Testis (tissue), 2 donors: ENCODE measurements at regions not wholly inside any gene's neighbourhood (a gene's known extent, or its start where the extent isn't known, plus 50 kb on each side); places are given as distances from the start of the nearest gene placed in this dataset.

ENCODE experiments used
- CTCF ChIP-seq, 3 experiments: fragments of 450-650 bp in 2 of 3; fragments of 200-600 bp in 1 of 3; sonication (generic) in 1 of 3; IDR thresholded peaks; one replicate each; pipeline ENCODE4 v1.5.1; 2016 to 2019; ENCODE audit warnings: antibody characterized with exemption in 3 of 3, mild to moderate bottlenecking in 2 of 3, moderate library complexity in 1 of 3
- POLR2A ChIP-seq: fragments of 450-650 bp; IDR thresholded peaks from one replicate; pipeline ENCODE4 v1.6.1; 2017; ENCODE audit warnings: antibody characterized with exemption, mild to moderate bottlenecking, moderate library complexity

- no peak for TF ChIP-seq CTCF (IDR thresholded peaks at IDR 0.05)
- TF ChIP-seq POLR2A: no peak
Measured at GRCh38 chr2:198471291-198471690, 666.9 kb downstream of the PLCL1 start.
